SU-DHL-6 (cell line): ENCODE measurements at regions not wholly inside any gene's neighbourhood (a gene's known extent, or its start where the extent isn't known, plus 50 kb on each side); places are given as distances from the start of the nearest gene placed in this dataset.

Experiments
- H2AFZ ChIP-seq: fragments of 200-600 bp; sonication (generic); 2 replicates; pipeline ENCODE4 v1.6.1; 2014; ENCODE audit warnings: low read depth, mild to moderate bottlenecking, moderate library complexity, mixed read lengths, antibody characterized with exemption, low read length; ENCODE audit not compliant: severe bottlenecking
- H3F3A ChIP-seq: fragments of 200-600 bp; shearing (Covaris generic); 2 replicates; pipeline ENCODE4 v1.6.0; 2016; ENCODE audit warnings: antibody characterized with exemption, mild to moderate bottlenecking; ENCODE audit not compliant: insufficient read depth
- H3K27ac ChIP-seq: fragments of 200-600 bp; sonication (generic); 2 replicates; pipeline ENCODE4 v1.5.1; 2016; ENCODE audit warnings: low read depth, mild to moderate bottlenecking, low read length, moderate library complexity, mixed read lengths
- H3K27me3 ChIP-seq: fragments of 200-600 bp; sonication (generic), shearing (Covaris generic); 2 replicates; pipeline ENCODE4 v1.6.0; 2014; ENCODE audit warnings: mild to moderate bottlenecking, low read length
- H3K36me3 ChIP-seq: fragments of 200-600 bp; sonication (generic); 2 replicates; pipeline ENCODE4 v1.6.1; 2014; ENCODE audit warnings: mild to moderate bottlenecking, low read length, mixed read lengths
- H3K4me2 ChIP-seq: fragments of 300-600, 200-600 bp; shearing (Covaris generic), sonication (generic); 2 replicates; pipeline ENCODE4 v1.6.0; 2014; ENCODE audit warnings: low read length, low read depth, mild to moderate bottlenecking; ENCODE audit not compliant: poor library complexity, severe bottlenecking
- H3K4me3 ChIP-seq: fragments of 200-600 bp; sonication (generic); 2 replicates; pipeline ENCODE4 v1.5.1; 2014; ENCODE audit warnings: antibody characterized with exemption, low read length, mild to moderate bottlenecking, mixed read lengths; ENCODE audit not compliant: insufficient read depth, poor library complexity, severe bottlenecking
- H3K79me2 ChIP-seq: fragments of 200-600 bp; sonication (generic); 2 replicates; pipeline ENCODE4 v1.6.1; 2014; ENCODE audit warnings: mild to moderate bottlenecking, low read length, moderate library complexity; ENCODE audit not compliant: insufficient read depth
- H3K9ac ChIP-seq: fragments of 200-600 bp; sonication (generic); 2 replicates; pipeline ENCODE4 v1.7.0; 2014; ENCODE audit warnings: mild to moderate bottlenecking, low read length
- H3K9me2 ChIP-seq: fragments of 200-600 bp; sonication (generic); replicated peaks from 2 replicates; pipeline ENCODE4 v1.6.1; 2014; ENCODE audit warnings: low read length; ENCODE audit not compliant: insufficient read depth
- H3K9me3 ChIP-seq: fragments of 200-600 bp; sonication (generic); 2 replicates; pipeline ENCODE4 v1.6.1; 2014; ENCODE audit warnings: low read length, mixed read lengths; ENCODE audit not compliant: insufficient read depth
- H4K20me1 ChIP-seq: fragments of 200-600 bp; sonication (generic); 2 replicates; pipeline ENCODE4 v1.6.1; 2014; ENCODE audit warnings: low read depth, mild to moderate bottlenecking, antibody characterized with exemption, low read length, moderate library complexity, mixed read lengths
- CTCF ChIP-seq: fragments of 200-600 bp; sonication (generic); IDR thresholded peaks from one replicate; pipeline ENCODE4 v1.5.1; 2017; ENCODE audit warnings: antibody characterized with exemption, mild to moderate bottlenecking, low read length, moderate library complexity; ENCODE audit not compliant: insufficient read depth, poor library complexity, severe bottlenecking
- EZH2phosphoT487 ChIP-seq: fragments of 200-600 bp; sonication (generic), shearing (Covaris generic); conservative IDR thresholded peaks from 2 replicates; pipeline ENCODE4 v1.6.1; 2018; ENCODE audit warnings: mild to moderate bottlenecking, antibody characterized with exemption, low read length, moderate library complexity, mixed read lengths

DNA sequence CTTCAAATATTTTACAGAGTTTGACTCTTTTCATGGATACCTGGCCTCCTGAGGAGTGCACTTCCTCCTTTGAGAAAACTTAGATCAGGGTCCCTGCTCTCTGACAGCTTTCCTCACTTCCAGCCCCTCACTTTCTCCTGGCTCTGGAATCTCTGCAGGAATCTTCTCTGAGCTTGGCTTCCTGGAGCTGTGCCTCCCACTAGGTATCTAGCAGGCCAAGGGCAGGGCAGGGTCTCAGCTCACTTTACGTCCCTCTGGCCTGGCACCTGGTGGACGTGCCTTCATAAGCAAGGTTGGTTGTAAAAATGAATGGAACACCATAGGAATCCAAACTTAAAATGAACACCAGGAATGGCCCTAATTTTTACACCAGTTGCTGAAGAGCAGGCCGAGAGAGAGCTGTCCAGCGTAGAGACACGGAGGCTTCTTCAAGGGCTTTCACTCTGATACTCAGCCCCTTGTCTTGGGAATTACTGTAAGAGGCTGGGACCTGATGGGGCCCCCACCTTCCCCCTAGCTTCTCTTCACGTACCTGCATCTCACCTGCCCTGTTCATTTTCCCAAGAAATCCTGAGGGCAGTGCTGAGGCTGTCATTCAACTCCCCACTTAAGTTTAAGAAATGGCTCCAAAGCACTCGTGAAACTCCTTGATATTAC is 426.9 kb upstream of the ID2 start:
- no peak overlapping the region for H2AFZ ChIP-seq
- H3K27ac ChIP-seq: no peak overlapping the region
- peaks cover 8% of the 10 kb centered on the region; the same call in 1 of the 2 replicates for H3K9me3 ChIP-seq
- no peaks in the 10 kb centered on the region for H3K9me2 ChIP-seq
- TF ChIP-seq CTCF (no peak), EZH2phosphoT487 (no peak)
- no peaks in the 10 kb centered on the region for H3K79me2 ChIP-seq
- H3K4me3 ChIP-seq: no peak overlapping the region
- H3K27me3 ChIP-seq: no peaks in the 10 kb centered on the region
- no peaks in the 10 kb centered on the region for H3K36me3 ChIP-seq
- H3K9ac ChIP-seq: no peak overlapping the region
- H4K20me1 ChIP-seq: no peaks in the 10 kb centered on the region
- H3K4me2 ChIP-seq: no peak overlapping the region
- H3F3A ChIP-seq: no peaks in the 10 kb centered on the region

- no peaks in the 10 kb centered on the region for H3K36me3 ChIP-seq
- H3K27ac ChIP-seq: no peak overlapping the region
- no peaks in the 10 kb centered on the region for H3K79me2 ChIP-seq
- H2AFZ ChIP-seq: no peak overlapping the region
- H3K4me3 ChIP-seq: no peak overlapping the region
- no peaks in the 10 kb centered on the region for H3K27me3 ChIP-seq
- H4K20me1 ChIP-seq: no peaks in the 10 kb centered on the region
- H3K9me3 ChIP-seq: 0 out of 2 replicates have a peak, but pooled peaks cover 3% of the 10 kb centered on the region
- TF ChIP-seq EZH2phosphoT487 (no peak), CTCF (no peak)
- no peak overlapping the region for H3K4me2 ChIP-seq
- no peak overlapping the region for H3K9ac ChIP-seq
- no peaks in the 10 kb centered on the region for H3F3A ChIP-seq
- H3K9me2 ChIP-seq: no peaks in the 10 kb centered on the region
These were observed 426.4 kb upstream of the ID2 start for GRCh38 chr2:8255448-8255800.

GRCh38 chr2:8256905-8257304 is 425.0 kb upstream of the ID2 start:
- TF ChIP-seq CTCF: no peak
- no peak for TF ChIP-seq EZH2phosphoT487
- no peak overlapping the region for H2AFZ ChIP-seq
- no peaks in the 10 kb centered on the region for H3K9me2 ChIP-seq
- H3K27me3 ChIP-seq: no peaks in the 10 kb centered on the region
- no peaks in the 10 kb centered on the region for H3K9me3 ChIP-seq
- H3K79me2 ChIP-seq: no peaks in the 10 kb centered on the region
- H3K9ac ChIP-seq: no peak overlapping the region
- H3F3A ChIP-seq: no peaks in the 10 kb centered on the region
- no peaks in the 10 kb centered on the region for H4K20me1 ChIP-seq
- H3K4me2 ChIP-seq: no peak overlapping the region
- H3K4me3 ChIP-seq: no peak overlapping the region
- H3K27ac ChIP-seq: no peak overlapping the region
- H3K36me3 ChIP-seq: no peaks in the 10 kb centered on the region
